ENCODE measurements at regions not wholly inside any gene's neighbourhood (a gene's known extent, or its start where the extent isn't known, plus 50 kb on each side); places are given as distances from the start of the nearest gene placed in this dataset.
"Not testable (repeated sequence)": the region's sequence is repeated elsewhere in the genome, so short reads cannot be mapped to it uniquely, and the experiment has no call there.

DNA sequence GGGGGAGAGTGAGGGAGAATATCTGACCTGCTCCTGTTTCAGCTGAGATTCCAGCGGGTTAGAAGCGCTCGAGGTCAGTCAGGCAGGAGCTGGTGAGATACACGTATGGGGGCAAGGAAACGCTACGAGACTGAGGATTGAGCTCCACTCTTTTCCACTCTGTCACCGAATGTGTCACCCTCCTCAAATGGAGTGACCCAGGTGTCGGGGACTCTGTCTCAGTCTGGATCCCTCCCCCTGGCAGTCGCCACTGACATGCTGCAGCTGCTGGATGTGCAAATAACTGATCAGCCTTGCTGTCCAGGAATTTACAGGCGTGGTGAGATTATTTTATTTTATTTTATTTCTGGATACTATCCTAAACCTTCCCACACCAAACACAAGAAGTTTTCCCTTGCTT is 100.9 kb upstream of the DPP6 start:
- CTCF ChIA-PET = no interaction called here
- Mint-ChIP-seq H3K27me3 (no peaks in the 10 kb centered on the region), H3K9me3 (ENCODE audit: low read depth) (peaks cover 12% of the 10 kb centered on the region), H3K4me1 (no peaks in the 10 kb centered on the region), H3K4me3 (no peak overlapping the region), H3K27ac (no peak overlapping the region), H3K36me3 (no peaks in the 10 kb centered on the region)
- ATAC-seq (no peak), DNase-seq (no peak)

DNA sequence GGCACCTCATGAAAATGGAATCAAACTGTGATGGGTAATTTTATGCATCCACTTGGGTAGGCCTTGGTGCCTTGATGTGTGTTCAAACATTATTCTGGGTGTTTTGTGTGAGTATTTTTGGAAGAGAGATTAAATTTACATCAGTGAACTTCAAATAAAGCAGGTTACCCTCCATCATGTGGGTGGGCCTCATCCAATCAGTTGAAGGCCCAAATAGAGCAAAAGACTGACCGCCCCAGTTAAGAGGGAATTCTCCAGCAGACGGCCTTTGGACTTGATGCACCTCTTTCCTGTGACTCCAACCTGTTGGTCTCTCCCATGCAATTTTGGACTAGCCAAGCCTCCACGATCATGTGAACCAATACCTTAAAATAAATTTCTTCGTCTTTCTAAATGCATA is 97.7 kb upstream of the DPP6 start:
- Mint-ChIP-seq H3K36me3 (no peaks in the 10 kb centered on the region), H3K4me3 (no peak overlapping the region), H3K4me1 (no peaks in the 10 kb centered on the region), H3K27ac (no peak overlapping the region), H3K9me3 (ENCODE audit: low read depth) (peaks cover 14% of the 10 kb centered on the region), H3K27me3 (no peaks in the 10 kb centered on the region)
- CTCF ChIA-PET = no interaction called here
- DNase-seq = no peak
- no peak for ATAC-seq

DNA sequence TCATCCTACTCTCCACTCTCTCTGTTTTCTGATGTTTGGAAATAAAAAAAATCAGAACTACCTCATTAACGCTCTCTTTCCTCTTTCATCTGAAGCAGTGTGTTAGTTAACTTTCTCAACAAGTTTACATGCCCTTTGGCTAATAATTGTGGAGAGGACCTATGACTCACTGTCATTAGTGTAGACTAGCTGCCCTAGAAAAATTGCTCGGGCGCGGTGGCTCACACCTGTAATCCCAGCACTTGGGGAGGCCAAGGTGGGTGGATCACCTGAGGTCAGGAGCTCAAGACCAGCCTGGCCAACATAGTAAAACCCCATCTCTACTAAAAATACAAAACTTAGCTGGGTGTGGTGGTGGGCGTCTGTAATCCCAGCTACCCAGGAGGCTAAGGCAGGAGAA is 94.5 kb upstream of the DPP6 start:
- not testable (repeated sequence) for H3K4me1 Mint-ChIP-seq; H3K27ac Mint-ChIP-seq; DNase-seq; H3K9me3 Mint-ChIP-seq (ENCODE audit: low read depth); H3K27me3 Mint-ChIP-seq; H3K4me3 Mint-ChIP-seq; H3K36me3 Mint-ChIP-seq; ATAC-seq
- CTCF ChIA-PET = interaction anchor here (0.7 kb wide), 1 partner anchor 28 kb away, joined by 3 read pairs; no protein-coding TSS in a partner anchor

DNA sequence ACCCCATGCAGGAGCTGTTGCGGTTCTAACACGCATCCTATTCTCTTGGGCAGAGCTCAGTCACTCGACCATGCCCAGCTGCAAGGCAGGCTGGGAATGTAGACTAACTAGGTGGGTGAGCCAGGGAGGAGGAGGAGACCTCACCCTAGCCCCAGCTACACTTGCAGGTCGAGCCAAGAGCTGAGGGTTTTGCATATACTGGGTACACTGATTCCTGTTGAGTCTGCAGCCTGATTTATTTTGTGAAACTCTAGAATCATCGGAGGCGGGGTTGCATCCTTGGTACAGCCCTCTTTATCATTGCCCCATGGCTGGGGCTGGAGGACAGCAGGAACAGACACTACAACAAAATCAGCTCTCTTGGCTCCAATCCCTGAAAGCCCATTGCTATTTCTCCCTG is 93.8 kb upstream of the DPP6 start:
- H3K36me3 Mint-ChIP-seq; ATAC-seq; H3K27ac Mint-ChIP-seq; DNase-seq; H3K4me1 Mint-ChIP-seq; CTCF ChIA-PET; H3K4me3 Mint-ChIP-seq; H3K27me3 Mint-ChIP-seq; H3K9me3 Mint-ChIP-seq (ENCODE audit: low read depth): not testable (repeated sequence)

DNA sequence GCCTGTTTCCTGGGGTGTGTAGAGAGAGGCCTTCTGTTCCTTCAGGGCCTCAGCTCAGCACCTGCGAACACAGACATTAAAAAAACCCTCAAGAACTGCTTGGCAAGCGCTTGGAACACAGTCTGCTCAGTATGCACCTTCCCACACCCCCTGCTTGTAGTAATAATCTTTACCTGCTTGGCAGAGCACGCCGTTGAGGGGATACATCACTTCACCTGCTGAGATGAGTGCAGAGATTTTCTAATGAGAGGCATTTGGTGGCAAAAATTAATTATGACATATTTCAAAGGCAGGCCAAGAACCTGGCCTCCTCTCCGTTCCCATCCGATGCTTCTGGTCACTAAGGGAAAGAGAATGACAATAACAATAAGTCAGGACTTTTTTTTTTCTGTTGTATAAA is 93.4 kb upstream of the DPP6 start:
- H3K36me3 Mint-ChIP-seq; H3K27me3 Mint-ChIP-seq; DNase-seq; ATAC-seq; H3K4me1 Mint-ChIP-seq; CTCF ChIA-PET; H3K9me3 Mint-ChIP-seq (ENCODE audit: low read depth); H3K4me3 Mint-ChIP-seq; H3K27ac Mint-ChIP-seq: not testable (repeated sequence)

DNA sequence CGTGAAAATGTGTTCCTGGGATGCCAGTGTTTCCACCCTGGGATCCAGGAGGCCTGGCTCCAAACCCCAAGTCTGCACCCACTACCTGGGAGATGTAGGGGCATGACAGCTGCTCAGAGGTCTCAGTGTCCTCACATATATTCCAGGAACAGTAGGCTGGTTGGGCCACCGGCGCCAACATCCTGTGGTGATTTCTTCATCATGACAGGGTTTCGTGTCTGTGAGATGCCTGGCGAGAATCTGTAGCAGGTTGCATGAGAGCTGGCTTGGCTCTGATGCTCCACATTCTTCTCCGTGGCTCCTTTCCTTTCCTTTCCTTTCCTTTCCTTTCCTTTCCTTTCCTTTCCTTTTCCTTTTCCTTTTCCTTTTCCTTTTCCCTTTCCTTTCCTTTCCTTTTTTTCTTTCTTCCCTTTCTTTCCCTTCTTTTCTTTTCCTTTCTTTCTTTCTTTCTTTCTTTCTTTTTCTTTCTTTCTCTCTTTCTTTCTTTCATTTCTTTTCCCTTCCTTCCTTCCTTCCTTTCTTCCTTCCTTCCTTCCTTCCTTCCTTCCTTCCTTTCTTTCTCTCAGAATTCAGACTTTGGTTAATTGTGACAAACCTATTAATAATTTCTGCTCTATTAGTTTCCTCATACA is 87.6 kb upstream of the DPP6 start:
- H3K36me3 Mint-ChIP-seq; CTCF ChIA-PET; H3K4me1 Mint-ChIP-seq; ATAC-seq; H3K27me3 Mint-ChIP-seq; H3K4me3 Mint-ChIP-seq; H3K9me3 Mint-ChIP-seq (ENCODE audit: low read depth); H3K27ac Mint-ChIP-seq; DNase-seq: not testable (repeated sequence)

DNA sequence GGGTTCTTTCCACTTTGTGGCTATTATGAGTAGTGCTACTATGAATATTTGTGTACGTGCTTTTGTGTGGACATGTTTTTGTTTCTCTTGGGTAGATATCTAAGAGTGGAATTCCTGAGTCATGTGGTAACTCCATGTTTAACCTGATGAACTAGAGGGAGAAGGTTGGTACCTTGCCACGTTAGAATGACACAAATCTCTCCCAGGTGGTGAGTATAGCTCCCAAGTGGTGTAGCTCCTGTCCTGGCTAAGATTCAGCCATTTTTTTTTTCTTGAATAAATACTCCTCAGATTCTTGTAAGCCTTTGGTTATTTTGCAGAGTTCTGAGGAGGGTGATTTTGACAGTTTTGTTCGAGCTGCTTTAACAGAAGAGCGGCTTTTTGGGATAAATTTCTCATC is 83.2 kb upstream of the DPP6 start:
- H3K9me3 Mint-ChIP-seq (ENCODE audit: low read depth); H3K4me1 Mint-ChIP-seq; ATAC-seq; H3K27me3 Mint-ChIP-seq; DNase-seq; H3K27ac Mint-ChIP-seq; H3K36me3 Mint-ChIP-seq; CTCF ChIA-PET; H3K4me3 Mint-ChIP-seq: not testable (repeated sequence)

DNA sequence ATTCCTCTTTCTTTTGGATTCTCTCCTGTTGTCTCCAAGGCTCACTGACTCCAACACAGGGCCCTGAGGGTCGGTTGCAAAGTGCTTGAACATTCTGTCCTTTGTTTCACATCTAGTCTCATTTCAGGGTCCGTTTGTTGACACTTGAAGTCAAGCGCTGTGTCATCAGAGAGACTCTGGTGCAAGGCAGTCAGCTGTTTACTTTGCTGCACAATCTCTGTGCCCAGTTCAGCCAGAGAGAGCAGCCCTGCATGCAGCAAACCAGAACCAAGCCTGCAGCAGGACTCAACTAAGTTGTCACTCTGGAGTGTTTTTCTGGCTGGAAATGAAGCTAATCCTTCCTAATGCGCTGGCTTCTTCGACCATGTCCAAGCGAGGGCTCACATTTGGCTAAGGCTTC is 77.6 kb upstream of the DPP6 start:
- H3K4me3 Mint-ChIP-seq; DNase-seq; H3K4me1 Mint-ChIP-seq; H3K27me3 Mint-ChIP-seq; H3K9me3 Mint-ChIP-seq (ENCODE audit: low read depth); CTCF ChIA-PET; H3K36me3 Mint-ChIP-seq; H3K27ac Mint-ChIP-seq; ATAC-seq: not testable (repeated sequence)

DNA sequence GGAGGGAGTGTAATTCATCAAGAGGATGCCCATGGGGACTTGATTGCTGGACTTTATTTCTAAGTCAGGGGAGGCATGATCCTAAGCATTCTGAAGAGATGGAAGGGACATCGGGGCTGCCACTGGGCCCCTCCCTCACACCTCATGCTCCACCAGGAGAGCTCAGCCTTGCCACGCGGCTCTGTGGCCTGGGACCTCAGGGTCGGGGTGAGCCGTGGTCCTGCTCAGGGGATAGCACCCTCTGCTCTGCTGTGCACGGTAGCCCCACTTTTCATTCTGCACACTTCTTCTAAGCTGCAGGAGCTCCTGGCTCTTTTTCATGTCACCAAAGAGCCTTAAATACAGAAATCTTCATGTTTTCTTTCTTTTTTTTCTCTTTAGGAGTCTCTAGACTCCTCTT is 75.5 kb upstream of the DPP6 start:
- H3K4me1 Mint-ChIP-seq; ATAC-seq; H3K27ac Mint-ChIP-seq; CTCF ChIA-PET; H3K9me3 Mint-ChIP-seq (ENCODE audit: low read depth); H3K27me3 Mint-ChIP-seq; H3K36me3 Mint-ChIP-seq; H3K4me3 Mint-ChIP-seq; DNase-seq: not testable (repeated sequence)

DNA sequence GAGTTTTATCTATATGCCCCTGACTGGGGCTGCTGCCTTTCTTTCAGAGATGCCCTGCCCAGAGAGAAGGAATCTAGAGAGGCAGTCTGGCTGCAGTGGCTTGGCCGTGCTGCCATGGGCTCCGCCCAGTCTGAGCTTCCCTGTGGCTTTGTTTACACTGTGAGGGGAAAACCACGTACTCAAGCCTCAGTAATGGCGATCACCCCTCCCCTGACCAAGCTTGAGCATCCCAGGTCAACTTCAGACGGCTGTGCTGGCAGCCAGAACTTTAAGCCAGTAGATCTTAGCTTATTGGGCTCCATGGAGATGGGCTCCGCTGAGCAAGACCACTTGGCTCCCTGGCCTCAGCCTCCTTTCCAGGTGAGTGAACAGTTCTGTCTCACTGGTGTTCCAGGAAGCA is 69.0 kb upstream of the DPP6 start:
- H3K9me3 Mint-ChIP-seq (ENCODE audit: low read depth); ATAC-seq; CTCF ChIA-PET; H3K27me3 Mint-ChIP-seq; H3K4me1 Mint-ChIP-seq; DNase-seq; H3K36me3 Mint-ChIP-seq; H3K4me3 Mint-ChIP-seq; H3K27ac Mint-ChIP-seq: not testable (repeated sequence)

DNA sequence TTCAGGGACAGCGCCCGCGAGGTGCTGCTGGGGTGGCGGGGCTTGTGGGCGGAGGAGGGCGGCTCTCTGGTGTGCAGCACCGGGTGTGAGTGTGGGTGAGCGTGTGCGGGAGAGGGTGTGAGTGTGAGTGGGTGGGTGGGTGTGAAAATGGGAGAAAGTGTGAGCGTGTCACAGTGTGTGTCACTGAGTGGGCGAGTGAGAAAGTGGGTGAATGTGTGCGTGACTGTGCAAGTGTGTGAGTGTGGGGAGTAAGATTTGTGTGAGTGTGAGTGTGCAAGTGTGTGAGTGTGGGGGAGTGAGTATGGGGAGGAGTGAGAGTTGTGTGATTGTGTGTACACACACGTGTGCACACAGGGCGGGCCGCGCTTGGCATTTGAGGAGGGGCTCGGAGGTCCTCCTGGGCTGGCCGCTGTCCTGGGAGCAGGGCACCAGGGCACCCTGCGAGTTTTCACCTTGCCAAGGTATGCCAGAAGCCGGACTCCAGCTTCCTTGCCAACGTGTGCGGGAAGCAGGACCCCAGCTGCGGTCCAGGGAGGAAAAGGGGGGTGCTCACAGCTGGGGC is 63.1 kb upstream of the DPP6 start:
- ATAC-seq; CTCF ChIA-PET; H3K4me3 Mint-ChIP-seq; DNase-seq; H3K27ac Mint-ChIP-seq; H3K4me1 Mint-ChIP-seq; H3K9me3 Mint-ChIP-seq (ENCODE audit: low read depth); H3K36me3 Mint-ChIP-seq; H3K27me3 Mint-ChIP-seq: not testable (repeated sequence)

DNA sequence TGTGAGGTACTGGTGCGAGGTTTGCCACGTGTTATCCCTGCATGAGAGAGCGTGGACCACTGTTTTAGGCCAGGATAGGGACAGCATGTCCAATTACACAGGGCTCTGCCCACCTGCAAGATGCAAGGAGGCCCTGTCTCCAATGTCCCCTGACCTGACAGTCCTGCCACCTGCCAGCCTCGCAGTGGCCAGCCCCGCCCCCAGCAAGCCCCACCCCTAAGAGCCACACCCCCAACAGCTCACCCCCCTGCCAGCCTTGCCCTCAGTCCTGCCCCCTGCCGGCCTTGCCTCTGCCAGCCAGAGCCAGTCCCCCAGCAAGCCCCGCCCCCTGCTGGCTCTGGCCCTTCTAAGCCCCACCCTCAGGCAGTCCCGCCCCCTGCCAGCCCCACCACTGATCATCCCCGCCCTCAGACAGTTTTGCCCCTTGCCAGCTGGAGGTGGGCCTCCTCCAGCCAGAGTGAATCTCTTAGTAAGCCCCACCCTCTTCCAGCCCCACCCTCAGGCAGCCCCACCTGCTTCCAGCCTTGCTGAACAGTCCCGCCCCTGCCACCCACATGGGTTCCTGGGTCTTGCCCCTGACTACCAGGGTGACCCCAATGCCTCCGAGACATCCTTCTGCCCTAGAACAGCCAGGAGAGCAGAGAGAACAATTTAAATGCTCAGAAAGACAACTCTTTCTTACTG is 62.3 kb upstream of the DPP6 start:
- H3K36me3 Mint-ChIP-seq; H3K27me3 Mint-ChIP-seq; H3K4me3 Mint-ChIP-seq; H3K4me1 Mint-ChIP-seq; CTCF ChIA-PET; H3K27ac Mint-ChIP-seq; H3K9me3 Mint-ChIP-seq (ENCODE audit: low read depth); DNase-seq: not testable (repeated sequence)
- peak; percentile 49 for ATAC-seq

DNA sequence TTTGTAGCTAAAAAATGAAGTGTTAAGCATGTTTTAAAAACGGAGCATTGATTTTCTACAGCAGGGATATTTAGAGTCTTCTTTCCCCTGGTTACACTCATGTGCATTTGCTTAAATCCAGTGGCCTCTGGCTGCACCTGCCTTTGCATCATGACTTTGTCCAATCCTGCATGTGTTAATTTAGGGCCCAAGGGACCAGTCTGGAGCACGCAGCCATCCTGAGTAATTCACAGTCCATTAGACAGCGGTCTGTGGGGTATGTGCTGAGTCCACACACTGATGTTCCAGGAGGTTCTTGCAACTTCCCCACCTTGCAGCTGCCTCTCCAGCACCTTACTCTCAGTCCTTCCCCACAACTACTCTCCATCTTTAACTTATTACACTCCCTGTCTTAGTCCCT is 60.7 kb upstream of the DPP6 start:
- DNase-seq; CTCF ChIA-PET; H3K9me3 Mint-ChIP-seq (ENCODE audit: low read depth); H3K4me3 Mint-ChIP-seq; ATAC-seq; H3K27ac Mint-ChIP-seq; H3K4me1 Mint-ChIP-seq; H3K27me3 Mint-ChIP-seq; H3K36me3 Mint-ChIP-seq: not testable (repeated sequence)

DNA sequence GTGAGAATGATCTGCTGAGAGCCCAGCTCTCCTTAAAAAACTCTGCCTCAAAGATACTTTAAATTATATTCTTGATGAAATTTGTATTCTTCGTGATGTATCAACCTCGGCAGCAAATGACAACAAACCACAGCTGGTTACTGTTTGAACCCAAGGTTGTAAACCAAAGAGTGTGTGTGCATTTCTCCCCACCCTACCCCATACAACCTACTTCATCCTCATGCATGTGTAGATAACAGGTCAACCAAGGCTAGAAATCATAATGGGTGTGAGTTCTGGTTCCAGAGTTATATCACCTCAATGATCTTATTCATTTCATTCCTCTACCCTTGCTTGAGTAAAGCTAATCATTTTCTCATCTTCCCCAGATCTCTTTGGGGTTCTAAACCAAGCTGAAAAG is 58.8 kb upstream of the DPP6 start:
- H3K4me1 Mint-ChIP-seq; H3K27ac Mint-ChIP-seq; ATAC-seq; H3K4me3 Mint-ChIP-seq; H3K27me3 Mint-ChIP-seq; H3K9me3 Mint-ChIP-seq (ENCODE audit: low read depth); DNase-seq; CTCF ChIA-PET; H3K36me3 Mint-ChIP-seq: not testable (repeated sequence)

Measured in activated CD8-positive, alpha-beta memory T cell treated with anti-CD3 and anti-CD28 coated beads, Interleukin-2, amount 10 ng/mL, durations not matched to agents 7 days and 5 days (primary cell).